HCEC 1CT (cell line): ENCODE measurements at regions not wholly inside any gene's neighbourhood (a gene's known extent, or its start where the extent isn't known, plus 50 kb on each side); places are given as distances from the start of the nearest gene placed in this dataset.
A peak's percentile ranks its signal among the peaks of the same experiment; 100 is the strongest.
"Not testable (repeated sequence)": the region's sequence is repeated elsewhere in the genome, so short reads cannot be mapped to it uniquely, and the experiment has no call there.

Experiments
- DNase-seq: peaks from one replicate; pipeline ENCODE4 v3.0.0-alpha.2; 2017

DNA sequence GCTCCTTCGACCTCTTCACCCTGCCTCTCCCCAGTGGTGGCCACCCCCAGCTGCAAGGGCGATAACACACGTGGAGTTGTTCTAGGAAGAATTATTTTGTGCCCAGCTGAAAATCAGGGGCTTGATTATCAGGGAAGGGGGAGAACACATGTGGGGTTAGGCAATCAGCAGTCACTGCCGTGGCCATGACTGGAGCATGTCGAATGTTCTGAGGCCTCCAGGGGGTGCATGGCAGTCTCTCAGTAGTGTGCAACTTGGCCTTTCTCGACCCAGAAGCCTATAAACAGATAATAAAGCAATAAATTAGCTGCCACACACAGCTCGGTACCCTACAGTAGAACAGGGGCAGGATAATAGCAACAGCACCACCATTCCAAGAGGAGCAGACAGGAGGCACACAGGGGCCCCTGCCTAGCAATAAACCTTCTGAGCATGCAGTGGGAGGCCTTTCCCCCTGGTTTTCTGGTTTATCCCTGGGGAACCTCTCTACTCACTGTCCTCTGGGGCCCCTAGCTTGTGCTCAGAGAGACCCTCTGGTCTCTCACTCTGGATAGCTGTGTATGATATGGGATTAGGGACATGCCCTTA is 308.2 kb upstream of the PLGLB2 start:
- DNase-seq, result not testable (repeated sequence)

DNA sequence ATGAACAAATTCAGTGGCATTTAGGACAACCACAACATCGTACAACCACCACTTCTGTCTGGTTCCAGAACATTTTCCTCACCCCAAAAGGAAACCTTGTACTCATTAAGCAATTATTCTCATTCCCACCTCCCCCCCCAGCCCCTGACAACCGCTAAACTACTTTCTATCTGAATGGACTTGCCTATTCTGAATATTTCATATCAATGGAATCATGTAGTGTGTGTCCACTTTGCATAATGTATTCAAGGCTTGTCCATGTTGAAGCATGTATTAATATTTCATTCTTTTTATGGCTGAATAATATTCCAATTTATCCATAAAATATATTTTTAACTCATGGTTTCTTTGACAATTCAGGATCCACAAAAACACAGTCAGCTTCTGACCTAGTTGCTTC is 307.2 kb upstream of the PLGLB2 start:
- not testable (repeated sequence) for DNase-seq

DNA sequence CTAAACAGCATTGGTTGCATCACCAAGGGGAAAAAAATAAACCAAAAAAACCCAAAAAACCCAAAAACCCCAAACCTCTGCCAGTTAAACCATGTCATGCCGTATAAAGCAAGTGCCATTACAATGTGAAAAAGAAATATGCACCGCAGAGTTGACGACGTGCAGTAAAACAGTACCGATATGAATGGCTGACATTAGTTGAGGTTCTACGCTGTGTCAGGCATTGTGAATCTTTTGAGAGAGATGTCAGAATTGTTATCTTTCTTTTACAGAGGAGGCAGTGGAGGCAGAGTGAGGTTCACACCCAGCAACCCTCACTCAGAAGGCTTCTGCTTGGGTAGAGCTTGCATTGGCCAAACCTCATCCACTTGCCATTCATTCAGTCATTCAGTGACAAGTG is 306.5 kb upstream of the PLGLB2 start:
- DNase-seq, result not testable (repeated sequence)

DNA sequence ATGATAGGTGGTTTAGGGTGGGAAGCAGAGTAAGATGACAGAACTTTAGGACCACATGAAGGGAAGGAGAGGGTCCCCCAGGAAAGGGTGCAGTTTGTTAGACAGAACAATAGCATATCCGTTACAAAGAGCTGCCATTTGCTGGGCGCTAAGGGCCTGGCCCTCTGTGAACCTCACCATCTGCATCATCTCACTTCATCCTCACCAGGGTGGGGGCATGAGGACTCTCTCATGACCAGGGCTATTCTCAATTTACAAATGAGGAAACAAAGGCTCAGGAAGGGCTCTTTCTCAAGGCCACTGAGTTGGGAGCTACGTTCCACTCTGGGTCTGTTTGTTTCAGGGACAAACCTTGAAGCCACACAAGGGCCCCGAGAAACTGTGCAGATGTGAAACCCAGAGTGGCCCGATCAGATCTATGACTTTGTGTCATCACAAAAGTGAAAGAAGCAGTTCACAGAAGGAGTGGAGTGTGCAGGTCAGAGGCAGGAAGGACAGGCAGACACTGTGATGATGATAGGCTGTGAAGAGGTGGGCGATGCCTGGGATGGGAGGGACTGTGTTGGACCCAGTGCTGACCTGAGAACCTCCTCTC is 304.8 kb upstream of the PLGLB2 start:
- not testable (repeated sequence) for DNase-seq

DNA sequence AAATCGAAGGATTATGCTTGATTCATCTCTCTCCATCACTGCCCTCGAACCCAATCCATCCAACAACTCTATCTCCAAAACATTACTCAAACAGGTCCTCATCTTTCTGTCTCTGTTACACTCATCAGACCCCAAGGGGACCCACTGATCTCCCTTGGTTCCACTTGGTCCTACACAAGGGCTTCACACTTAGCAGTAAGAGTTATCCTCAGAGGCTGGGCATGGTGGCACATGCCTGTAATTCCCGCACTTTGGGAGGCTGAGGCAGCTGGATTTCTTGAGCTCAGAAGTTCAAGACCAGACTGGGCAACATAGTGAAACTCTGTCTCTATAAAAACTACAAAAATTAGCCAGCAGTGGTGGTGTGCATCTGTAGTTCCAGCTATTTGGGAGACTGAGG is 302.9 kb upstream of the PLGLB2 start:
- DNase-seq, result not testable (repeated sequence)

DNA sequence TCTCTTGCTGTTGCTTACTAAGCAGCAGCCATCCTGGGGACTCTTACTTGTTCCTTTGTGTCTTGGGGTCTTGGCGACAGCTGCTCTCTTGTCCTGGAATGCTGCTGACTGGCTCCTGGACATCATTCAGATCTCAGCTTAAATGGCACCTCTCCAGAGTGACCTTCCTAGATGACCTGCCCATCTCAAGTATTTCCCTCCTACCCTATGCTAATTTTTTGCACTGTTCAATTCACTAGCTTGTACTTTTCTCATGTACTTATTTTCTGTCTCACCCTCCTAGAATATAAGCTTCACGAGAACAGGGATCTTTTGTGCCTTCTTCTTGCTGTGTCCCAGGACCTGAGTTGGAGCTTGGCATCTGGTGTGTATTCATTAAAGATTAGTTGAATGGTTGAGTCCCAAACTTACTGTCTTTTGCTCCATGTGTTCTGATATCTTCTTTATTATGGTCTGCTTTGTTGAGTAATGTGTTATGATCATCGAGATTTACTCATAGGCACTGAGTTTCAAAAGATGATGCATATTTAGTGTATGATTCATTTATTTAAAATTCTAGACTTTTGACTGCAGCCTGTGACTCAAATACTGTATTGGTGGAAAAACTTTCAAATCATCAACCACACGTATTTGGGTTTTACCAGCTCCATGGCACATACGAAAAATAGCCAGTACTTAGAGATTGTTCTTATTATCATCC is 302.1 kb upstream of the PLGLB2 start:
- not testable (repeated sequence) for DNase-seq

DNA sequence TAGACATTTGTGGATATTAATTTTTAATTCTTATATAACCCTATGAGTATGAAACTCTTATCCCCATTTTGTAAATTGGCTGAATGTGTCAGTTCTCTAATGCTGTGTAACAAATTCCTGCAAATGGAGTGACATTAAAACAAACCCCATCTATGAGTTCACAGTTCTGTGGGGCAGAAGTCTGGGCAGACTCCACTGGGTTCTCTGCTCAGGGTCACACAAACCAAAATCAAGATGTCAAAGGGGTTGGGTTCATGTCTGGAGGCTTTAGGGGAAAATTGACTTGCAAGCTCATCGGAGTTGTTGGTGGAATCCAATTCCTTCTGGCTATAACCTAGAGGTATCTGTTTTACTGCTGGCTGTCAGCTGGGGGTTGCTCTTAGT is 301.6 kb upstream of the PLGLB2 start:
- peak; percentile 0 for DNase-seq

DNA sequence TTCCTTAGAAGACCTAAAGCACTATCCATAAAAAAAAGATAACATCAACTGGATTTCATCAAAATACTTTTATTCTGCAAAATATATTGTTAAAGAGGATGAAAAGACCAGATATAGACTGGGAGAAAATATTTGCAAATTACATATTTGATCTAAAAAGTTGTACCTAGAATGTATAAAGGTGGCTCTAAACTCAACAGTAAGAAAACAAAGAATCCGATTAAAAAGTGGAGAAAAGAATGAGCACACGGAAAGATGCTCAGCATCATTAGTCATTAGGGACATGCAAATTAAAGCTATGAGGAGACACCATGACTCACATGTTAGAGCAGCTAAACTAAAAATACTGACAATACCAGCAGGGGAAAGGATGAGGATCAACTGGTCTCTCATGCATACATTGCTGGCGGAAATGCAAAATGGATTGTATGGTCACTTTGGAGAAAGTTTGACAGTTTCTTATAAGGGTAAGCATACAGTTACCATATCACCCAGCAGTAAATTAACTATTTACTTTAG is 298.4 kb upstream of the PLGLB2 start:
- DNase-seq, result peak; percentile 16

DNA sequence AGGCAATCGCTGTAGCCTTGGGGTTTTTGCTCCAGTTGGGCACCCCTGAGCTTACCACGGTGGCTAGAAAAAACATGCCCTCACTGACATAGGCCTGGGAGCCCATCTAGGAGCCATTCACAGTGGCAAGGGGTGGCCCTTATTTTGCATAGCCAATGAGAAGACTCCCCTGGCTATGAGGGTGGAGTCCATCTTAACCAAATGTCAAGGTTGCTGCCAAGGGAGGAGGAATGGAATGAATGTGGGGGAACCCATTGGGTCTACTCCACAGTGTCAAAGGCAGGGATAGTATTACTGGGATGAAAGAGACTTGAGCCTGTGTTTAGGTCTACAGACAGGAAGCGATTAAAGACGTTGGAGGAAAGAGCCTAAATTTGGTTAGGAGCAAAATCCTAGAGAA is 295.7 kb upstream of the PLGLB2 start:
- DNase-seq, result not testable (repeated sequence)

DNA sequence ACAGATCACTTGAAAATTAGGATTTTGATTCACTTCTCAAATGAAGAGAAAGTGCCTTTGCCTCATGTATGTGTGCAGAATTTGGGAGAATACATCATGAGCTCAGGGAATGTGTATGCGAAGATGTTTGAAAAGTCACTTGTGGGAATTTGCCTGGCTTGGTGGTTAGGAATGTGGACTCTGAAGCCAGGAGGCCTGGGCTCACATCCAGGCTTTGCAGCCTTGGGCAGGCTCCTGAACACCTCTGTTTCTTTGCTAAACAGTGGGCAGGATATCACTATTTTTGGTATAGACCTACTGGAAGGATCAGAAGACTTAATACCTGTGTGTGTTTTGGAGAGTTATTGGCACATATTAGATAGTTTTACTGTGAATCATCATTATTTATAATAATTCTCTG is 295.0 kb upstream of the PLGLB2 start:
- peak; percentile 66 for DNase-seq

DNA sequence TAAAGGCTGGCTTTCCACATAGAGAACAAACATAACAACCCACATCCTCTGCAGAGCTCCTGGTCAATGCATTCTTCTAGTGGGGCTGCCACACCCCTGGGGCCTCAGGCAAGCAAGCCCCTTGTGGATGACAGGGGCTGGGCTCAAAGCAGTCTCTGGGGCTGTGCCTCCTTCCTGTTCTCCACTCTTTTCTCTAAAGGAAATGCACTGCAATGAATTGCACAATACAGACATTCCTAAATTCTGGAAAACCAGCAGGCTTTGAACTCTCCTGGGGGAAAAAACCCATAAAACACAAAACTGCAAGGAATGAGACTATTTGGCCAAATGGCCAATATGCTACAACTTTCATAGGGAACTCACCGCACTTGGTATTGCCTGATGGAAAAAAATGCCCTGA is 293.9 kb upstream of the PLGLB2 start:
- DNase-seq, result peak; percentile 49

DNA sequence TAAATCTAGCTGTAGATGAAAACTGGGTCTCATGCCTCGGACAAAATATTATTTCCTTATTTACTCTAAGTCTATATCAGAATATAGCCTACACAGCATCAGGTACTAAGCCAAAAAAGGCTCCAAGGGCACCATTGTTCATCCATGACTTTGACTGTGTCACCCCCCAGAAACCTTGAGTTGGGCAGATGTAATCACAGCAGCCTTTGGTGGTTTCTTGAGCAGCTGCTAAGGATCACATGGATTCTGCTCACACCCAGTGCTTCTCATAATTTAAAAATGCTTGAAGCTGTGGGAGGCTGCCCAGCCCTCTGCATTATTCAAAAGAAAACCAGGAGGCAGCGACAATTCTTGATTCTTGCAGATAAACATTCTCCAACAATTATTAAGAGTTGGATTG is 293.5 kb upstream of the PLGLB2 start:
- peak; percentile 55 for DNase-seq

DNA sequence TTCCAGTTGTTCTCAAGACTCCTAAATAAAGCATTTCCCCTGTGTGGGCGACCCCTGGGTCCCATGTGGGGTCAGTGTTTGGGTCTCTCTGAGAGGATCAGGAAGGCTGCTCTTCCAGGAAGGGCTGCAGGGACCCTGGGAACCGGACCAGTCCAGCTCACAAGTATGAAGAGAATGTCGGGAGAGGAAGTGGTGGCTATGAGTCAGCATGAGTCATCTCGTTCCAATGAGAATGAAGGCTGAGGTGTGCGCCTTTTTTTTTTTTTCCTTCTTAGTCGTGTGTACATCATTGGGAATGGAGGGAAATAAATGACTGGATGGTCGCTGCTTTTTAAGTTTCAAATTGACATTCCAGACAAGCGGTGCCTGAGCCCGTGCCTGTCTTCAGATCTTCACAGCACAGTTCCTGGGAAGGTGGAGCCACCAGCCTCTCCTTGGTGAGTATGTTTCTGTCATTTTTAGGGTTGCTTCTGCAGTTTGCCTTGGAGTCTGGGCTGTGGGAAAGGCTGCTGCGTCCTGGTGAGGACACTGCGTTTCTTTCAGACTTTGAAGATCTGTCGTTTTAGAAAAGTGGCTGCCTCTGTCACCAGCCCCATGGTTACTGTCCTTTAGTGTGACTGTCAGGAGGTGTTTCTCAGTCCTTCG is 292.6 kb upstream of the PLGLB2 start:
- DNase-seq, result not testable (repeated sequence)

DNA sequence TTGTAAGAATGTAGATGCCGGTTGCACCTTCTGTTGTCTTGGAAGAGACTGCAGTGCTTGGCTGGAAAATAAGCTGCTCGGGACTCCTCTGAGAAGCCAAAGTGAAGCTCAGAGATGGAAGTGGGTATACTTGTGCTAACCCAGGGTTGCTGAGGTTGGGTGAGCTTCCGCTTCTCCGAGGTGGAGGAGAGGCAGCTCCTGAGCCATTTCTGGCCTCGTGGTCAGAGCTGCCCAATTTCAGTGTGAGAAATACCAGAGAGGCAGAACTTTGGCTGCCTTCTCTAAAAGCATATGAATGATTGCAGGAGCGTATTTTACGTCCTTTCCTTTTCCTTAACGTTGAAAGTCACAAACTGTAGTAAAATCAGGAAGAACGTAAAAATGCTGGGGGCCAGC is 292.0 kb upstream of the PLGLB2 start:
- not testable (repeated sequence) for DNase-seq

DNA sequence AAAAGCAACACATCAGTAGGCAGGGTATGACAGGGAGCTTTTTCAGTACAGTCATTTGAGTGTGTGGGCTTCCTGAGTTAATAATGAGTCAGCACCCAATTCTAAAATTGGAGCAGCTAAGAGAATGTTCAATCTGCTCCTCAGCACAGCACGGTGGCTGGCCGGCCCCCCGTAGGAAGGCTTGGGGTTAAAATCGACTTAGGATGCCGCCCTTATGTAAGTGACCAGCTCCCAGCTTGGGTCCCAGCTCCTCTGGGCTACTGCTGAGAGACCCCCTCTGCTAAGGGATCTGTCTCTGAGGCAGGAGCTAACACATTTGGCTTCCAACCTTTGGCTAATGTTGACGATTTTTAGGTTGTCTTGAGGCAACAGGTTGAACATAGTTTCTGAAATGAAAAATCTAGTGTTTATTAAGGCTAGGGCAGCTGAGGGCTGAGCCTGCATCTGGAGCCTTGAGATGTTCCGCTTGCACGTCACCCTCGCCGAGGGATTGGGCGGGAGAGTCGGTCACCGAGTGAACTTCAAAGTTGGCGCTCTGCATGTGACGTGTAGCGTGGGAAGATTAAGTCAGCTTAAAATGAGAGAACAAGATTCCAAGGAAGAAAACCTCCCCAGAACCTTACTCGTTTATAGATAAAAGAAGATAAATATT is 291.3 kb upstream of the PLGLB2 start:
- peak; percentile 18 for DNase-seq

DNA sequence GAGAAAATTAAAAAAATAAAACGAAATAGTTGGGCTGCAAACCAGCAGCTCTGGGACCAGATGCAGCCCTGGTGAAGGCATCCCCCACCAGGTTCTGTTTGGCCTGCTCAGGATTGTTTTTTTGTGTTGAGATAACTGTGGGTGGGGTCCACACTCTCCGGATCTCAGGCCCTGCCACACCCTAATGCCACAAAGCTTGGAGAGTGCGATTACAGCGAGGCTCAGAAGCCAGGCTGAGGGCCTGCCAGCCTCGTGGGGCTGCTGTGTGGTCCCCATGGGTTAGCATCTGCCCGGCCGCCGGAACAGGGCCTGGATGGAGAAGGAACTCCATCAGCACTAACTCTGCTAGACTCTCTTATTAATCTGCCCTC is 290.8 kb upstream of the PLGLB2 start:
- not testable (repeated sequence) for DNase-seq

DNA sequence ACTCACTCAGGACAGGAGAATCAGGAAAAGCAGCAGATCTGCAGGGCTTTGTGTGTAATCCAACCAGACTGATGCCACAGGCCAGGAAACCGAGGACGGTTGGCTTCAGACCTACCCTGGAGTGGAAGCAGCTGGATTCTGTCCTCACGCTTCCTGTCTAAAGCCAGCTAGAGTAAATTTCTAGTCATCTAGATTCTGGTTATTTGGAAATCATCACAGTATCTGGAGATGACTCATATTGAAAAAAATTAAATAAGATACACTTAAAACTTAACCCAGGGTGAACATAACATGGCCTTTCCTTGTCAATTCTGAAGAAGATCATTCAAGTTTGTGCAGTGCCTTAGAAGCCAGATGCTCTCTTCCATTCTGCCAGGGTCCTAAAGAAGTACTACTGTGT is 288.9 kb upstream of the PLGLB2 start:
- not testable (repeated sequence) for DNase-seq

DNA sequence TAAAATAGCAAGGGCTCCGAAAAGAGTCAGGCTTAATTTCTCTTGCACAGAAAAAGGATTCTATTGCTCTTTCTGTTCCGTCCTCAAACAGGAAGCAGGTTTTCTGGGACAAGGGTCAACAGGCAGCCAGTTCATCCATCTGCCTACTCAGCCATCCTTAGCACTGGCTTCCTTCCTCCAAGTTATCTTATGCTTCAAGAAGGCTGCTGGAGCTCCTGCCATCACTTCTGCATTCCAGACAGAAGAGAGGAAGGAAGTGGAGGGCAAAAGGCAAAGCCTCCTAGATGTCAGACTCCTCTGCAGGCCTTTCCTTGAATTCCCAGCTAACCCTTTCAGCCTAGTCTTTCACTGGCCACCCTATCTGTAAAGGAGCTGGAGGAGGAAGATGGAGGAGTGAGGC is 287.8 kb upstream of the PLGLB2 start:
- DNase-seq, result not testable (repeated sequence)

DNA sequence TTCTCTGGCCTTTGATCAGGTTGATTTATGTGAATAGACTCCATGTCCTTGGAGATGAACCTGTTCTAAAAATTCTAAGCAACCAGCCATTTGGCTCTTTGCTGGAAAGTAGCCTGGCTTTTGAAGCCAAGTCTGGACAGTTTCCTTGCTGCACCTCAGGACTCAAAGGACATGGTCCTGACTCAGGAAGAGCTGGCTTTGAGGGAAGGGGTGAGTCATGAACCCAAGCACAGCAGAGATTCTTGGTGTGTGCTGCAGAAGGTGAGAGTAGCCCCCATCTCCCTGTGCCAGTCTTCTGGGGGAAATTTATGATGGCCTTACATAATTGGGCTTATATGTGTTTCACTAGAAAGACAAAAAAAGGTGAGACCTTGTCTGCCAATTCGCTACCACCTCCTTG is 287.2 kb upstream of the PLGLB2 start:
- not testable (repeated sequence) for DNase-seq

DNA sequence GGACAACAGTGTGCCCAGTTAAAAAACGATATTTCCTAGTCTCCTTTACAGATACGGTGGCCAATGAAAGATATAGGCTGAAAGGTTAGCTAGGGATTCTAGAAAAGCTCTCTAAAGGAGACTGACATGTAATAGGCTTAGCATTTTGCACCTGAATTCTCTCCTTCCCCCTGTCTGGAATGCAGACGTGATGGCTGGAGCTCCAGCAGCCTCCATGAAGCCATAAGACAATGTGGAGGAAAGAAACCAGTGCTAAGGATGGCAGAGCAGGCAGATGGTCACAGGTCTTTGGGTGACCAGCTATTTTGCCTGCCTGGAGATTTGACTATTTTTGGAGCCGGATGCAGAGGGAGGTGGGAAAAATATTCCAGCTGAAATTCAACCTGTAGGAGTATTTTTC is 286.2 kb upstream of the PLGLB2 start:
- not testable (repeated sequence) for DNase-seq

DNA sequence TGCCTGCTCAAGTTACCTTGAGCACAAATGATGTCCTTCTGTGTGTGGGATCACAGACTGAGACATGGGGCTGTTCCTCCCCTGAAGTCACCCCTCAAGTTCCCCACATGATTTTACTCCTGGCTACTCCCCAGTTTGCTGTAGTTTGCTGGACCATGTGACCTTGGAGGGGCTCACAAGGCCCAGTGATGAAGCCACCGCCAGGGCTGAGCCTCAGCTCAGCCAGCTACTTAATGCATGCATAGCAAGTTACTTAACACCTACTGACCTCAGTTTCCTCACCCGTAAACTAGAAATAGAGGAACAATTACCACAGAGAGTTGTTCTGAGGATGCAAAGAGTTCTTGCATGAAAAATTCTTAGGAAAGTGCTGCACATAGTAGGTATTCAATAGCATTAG is 283.7 kb upstream of the PLGLB2 start:
- DNase-seq, result not testable (repeated sequence)

DNA sequence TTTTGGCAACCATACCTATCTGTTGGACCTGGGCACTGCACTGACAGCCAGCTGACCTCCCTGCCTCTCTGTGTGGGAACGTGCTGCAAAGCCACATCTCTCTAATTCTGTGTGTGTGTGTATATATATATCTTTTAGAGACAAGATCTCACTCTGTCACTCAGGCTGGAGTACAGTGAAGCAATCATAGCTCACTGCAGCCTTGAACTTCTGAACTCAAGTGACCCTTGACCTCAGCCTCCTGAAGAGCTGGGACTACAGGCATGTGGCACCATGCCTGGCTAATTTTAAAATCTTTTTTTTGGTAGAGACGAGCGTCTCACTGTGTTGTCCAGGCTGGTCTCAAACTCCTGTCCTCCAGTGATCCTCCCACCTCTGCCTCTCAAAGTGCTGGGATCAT is 282.2 kb upstream of the PLGLB2 start:
- DNase-seq, result not testable (repeated sequence)

DNA sequence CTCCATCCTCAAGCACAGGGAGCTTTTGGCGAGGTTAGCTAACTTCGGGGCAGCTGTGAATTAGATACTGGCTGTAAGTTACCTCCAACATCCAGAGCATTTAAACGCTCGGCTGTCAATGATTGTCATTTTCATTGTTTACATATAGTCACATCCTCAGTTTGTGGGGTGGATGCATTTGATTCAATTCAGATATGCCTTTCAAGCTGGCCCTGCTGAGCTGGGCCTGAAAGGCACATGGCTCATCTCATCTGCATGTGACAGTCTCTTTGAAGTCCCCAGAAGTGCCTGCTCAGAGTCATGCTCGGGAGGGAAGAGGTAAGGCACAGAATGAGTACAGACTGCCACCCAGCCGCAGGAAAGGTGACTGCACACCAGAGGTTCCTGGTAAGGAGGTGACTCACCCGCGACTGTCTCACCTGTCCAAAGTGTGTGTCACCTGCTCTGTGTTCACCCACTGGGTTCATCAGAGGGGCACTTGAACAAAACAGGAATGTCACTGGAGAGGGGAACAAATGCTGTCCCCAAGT is 281.2 kb upstream of the PLGLB2 start:
- DNase-seq, result not testable (repeated sequence)
